Naive thymus-derived CD4-positive, alpha-beta T cell (primary cell): ENCODE measurements at regions not wholly inside any gene's neighbourhood (a gene's known extent, or its start where the extent isn't known, plus 50 kb on each side); places are given as distances from the start of the nearest gene placed in this dataset.
"Not testable (repeated sequence)": the region's sequence is repeated elsewhere in the genome, so short reads cannot be mapped to it uniquely, and the experiment has no call there.

Experiments
- ATAC-seq: fragments of 150-1000 bp; cut with Tn5 transposase; 2 replicates; pipeline ENCODE4 v1.10.0; 2021; ENCODE audit warnings: mild to moderate bottlenecking, moderate library complexity
- CTCF ChIA-PET: fragments of 350-600 bp; sonication (Branson Sonifier 250); formaldehyde crosslinking; loops from one replicate; lab custom pipeline; 2021; ENCODE audit warnings: antibody characterized with exemption; lab: Charles Lee
- POLR2A ChIA-PET: fragments of 350-600 bp; sonication (Branson Sonifier 250); formaldehyde crosslinking; loops from one replicate; lab custom pipeline; 2021; ENCODE audit warnings: antibody characterized with exemption, inconsistent platforms; lab: Charles Lee
- DNase-seq, 9 donors: peaks; one replicate each; pipeline versions ENCODE4 v3.0.0 to v3.0.0-alpha.2; 2020 to 2022; ENCODE audit warnings: mixed read lengths in 1 of 9
- H3K27ac ChIP-seq: one replicate; pipeline ENCODE4 v1.7.0; 2013; ENCODE audit warnings: mild to moderate bottlenecking, low read depth, low read length, moderate library complexity
- H3K27me3 ChIP-seq, 2 donors: one replicate each; pipeline ENCODE4 v1.7.0; 2013; ENCODE audit warnings: low read length in 2 of 2, mild to moderate bottlenecking in 2 of 2, moderate library complexity in 2 of 2; ENCODE audit not compliant: control insufficient read depth in 2 of 2, insufficient read depth in 2 of 2
- H3K36me3 ChIP-seq, 3 experiments: 1 replicate in 2 of 3; 2 replicates in 1 of 3; pipeline ENCODE4 v1.7.0; 2013; ENCODE audit warnings: low read length in 3 of 3, mild to moderate bottlenecking in 3 of 3, moderate library complexity in 1 of 3; ENCODE audit not compliant: insufficient read depth in 3 of 3, control insufficient read depth in 2 of 3
- H3K4me1 ChIP-seq, 2 donors: one replicate each; pipeline ENCODE4 v1.7.0; 2013; ENCODE audit warnings: low read length in 2 of 2, mild to moderate bottlenecking in 2 of 2, moderate library complexity in 1 of 2; ENCODE audit not compliant: control insufficient read depth in 2 of 2, insufficient read depth in 2 of 2
- H3K4me3 ChIP-seq: 2 replicates; pipeline ENCODE4 v1.7.0; 2013; ENCODE audit warnings: mild to moderate bottlenecking, low read length
- H3K9me3 ChIP-seq, 3 experiments: 1 replicate in 2 of 3; 2 replicates in 1 of 3; pipeline ENCODE4 v1.7.0; 2013; ENCODE audit warnings: low read length in 3 of 3; ENCODE audit not compliant: control insufficient read depth in 2 of 3
- H3K27ac Mint-ChIP-seq, 9 donors: one replicate each; pipeline ENCODE4 v1.8.0; 2020 to 2022; ENCODE audit warnings: mixed read lengths in 9 of 9, mild to moderate bottlenecking in 8 of 9, moderate library complexity in 5 of 9, inconsistent platforms in 2 of 9
- H3K27me3 Mint-ChIP-seq, 5 donors: one replicate each; pipeline ENCODE4 v1.8.0; 2021 to 2022; ENCODE audit warnings: mixed read lengths in 5 of 5, mild to moderate bottlenecking in 1 of 5
- H3K36me3 Mint-ChIP-seq, 5 donors: one replicate each; pipeline ENCODE4 v1.8.0; 2020 to 2022; ENCODE audit warnings: mixed read lengths in 5 of 5, mild to moderate bottlenecking in 3 of 5, inconsistent platforms in 1 of 5
- H3K4me1 Mint-ChIP-seq, 7 donors: one replicate each; pipeline ENCODE4 v1.8.0; 2020 to 2022; ENCODE audit warnings: mixed read lengths in 7 of 7, mild to moderate bottlenecking in 3 of 7, inconsistent platforms in 1 of 7
- H3K4me3 Mint-ChIP-seq, 10 donors: one replicate each; pipeline ENCODE4 v1.8.0; 2020 to 2022; ENCODE audit warnings: mild to moderate bottlenecking in 10 of 10, mixed read lengths in 10 of 10, moderate library complexity in 6 of 10, inconsistent platforms in 2 of 10
- H3K9me3 Mint-ChIP-seq, 11 donors: one replicate each; pipeline ENCODE4 v1.8.0; 2020 to 2022; ENCODE audit warnings: mixed read lengths in 11 of 11, mild to moderate bottlenecking in 4 of 11, inconsistent platforms in 1 of 11, moderate library complexity in 1 of 11
- intact Hi-C, 2 donors: fragments of 100-400 bp; cut with micrococcal nuclease; formaldehyde crosslinking; loops; one replicate each; pipeline ENCODE4 v1.15.1; 2023

DNA sequence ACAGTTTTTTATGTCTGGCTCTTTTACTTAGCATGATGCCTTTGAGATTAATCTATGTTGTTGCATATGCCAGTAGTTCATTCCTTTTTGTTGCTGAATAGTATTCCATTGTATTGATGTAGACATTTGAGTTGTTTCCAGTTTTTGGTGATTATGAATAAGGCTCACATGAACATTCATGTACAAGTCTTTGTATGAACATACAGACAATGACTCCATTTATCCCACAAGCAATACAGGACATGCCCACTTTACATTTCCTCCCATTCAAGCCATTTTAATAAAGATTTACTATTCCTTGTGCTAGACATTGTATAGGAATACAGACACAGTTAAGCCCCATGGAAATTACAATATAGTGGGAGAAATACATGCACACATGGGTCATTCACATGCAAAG lies 118.0 kb downstream of the TRIM43 start:
- Mint-ChIP-seq H3K9me3 (peaks cover 0 to 5% (median 0%) of the 10 kb centered on the region in 11 donors), H3K27ac (no peak overlapping the region), H3K4me1 (peaks cover 0 to 7% (median 0%) of the 10 kb centered on the region in 7 donors), H3K36me3 (peaks cover 0 to 5% (median 0%) of the 10 kb centered on the region in 5 donors), H3K4me3 (no peak overlapping the region), H3K27me3 (peaks cover 0 to 14% (median 4%) of the 10 kb centered on the region in 5 donors)
- Histone ChIP-seq H3K9me3 (no peaks in the 10 kb centered on the region), H3K27ac (no peak overlapping the region), H3K4me1 (no peaks in the 10 kb centered on the region), H3K36me3 (no peaks in the 10 kb centered on the region), H3K4me3 (no peak overlapping the region), H3K27me3 (no peaks in the 10 kb centered on the region)
- DNase-seq (no peak), ATAC-seq (no peak)
- intact Hi-C loops, result no loop called here
- ChIA-PET CTCF (no interaction called here), POLR2A (no interaction called here)

DNA sequence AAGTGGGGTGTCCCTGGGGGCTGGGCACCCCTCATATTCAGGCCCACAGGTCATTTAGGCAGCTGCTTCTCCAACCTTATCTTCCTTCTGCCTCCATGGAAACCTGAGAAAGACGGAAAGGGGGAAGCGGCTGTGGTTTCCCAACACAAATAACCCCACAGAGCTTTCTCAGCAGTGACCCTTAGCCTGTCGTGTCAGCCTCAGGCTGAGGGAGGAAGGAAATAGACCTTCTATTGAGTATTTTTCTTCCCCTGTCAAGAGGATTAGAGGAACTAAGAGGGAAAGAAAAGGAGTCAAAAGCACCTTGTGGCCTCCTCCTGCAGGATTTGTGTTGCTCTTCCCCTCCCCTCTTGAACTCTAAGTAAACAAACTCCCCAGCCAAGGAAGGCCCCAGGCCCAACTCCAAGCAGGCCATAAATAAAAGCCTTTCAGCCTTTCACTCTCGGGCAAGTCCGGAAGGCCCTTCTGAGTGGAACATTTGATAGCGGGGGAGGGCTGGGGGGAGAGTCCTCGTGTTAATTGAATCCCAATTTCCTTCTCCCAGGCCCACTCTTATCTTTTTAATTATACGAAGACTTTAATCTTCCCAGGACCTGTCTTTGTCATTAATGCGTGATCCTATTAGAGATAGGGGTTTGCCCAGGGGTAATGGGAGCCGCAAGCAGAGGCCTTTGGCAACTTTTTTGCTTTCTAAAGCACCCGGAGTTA lies 121.8 kb downstream of the TRIM43 start:
- DNase-seq, H3K9me3 ChIP-seq, H3K27me3 ChIP-seq, POLR2A ChIA-PET, CTCF ChIA-PET, H3K36me3 ChIP-seq, H3K4me3 ChIP-seq, H3K9me3 Mint-ChIP-seq, H3K4me3 Mint-ChIP-seq, H3K27ac Mint-ChIP-seq, H3K4me1 Mint-ChIP-seq, intact Hi-C loops, H3K4me1 ChIP-seq, H3K36me3 Mint-ChIP-seq, H3K27ac ChIP-seq, ATAC-seq: not testable (repeated sequence)
- H3K27me3 Mint-ChIP-seq, result peaks cover 0 to 14% (median 4%) of the 10 kb centered on the region in 5 donors

DNA sequence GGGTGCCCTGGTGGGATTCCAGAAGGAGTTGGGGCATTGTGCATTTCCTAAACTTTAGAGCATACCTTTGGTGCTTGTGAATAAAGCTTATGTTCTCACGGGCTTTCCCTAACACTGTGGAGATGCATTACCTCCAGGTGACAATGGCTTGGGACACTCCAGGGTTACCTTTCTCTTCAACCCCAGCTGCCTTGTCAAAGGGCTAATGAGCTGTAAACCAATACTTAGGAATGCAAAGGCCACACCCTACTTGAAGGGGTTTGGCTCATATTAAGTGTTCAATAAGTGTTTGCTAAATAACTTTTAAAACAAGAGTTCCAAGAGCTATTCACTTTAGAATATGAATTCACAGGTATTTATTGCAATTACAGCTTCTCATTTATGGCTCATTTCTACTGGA lies 122.6 kb downstream of the TRIM43 start:
- H3K4me3 Mint-ChIP-seq, H3K4me3 ChIP-seq, H3K27ac Mint-ChIP-seq, H3K36me3 ChIP-seq, DNase-seq, H3K27me3 Mint-ChIP-seq, H3K36me3 Mint-ChIP-seq, H3K9me3 Mint-ChIP-seq, H3K9me3 ChIP-seq, H3K4me1 ChIP-seq, POLR2A ChIA-PET, H3K27ac ChIP-seq, intact Hi-C loops, H3K4me1 Mint-ChIP-seq, ATAC-seq, H3K27me3 ChIP-seq: not testable (repeated sequence)
- CTCF ChIA-PET, result interaction anchor here (0.8 kb wide), 1 partner anchor 325 kb away, joined by 4 read pairs; no protein-coding TSS in a partner anchor

GRCh38 chr2:95719473-95720060 lies 127.8 kb downstream of the TRIM43 start:
- DNase-seq, result no peak
- CTCF ChIA-PET, result no interaction called here
- Mint-ChIP-seq H3K27me3 (peaks cover 0 to 3% (median 0%) of the 10 kb centered on the region in 5 donors), H3K4me1 (peaks cover 0 to 2% (median 0%) of the 10 kb centered on the region in 7 donors), H3K27ac (no peak overlapping the region), H3K4me3 (no peak overlapping the region), H3K9me3 (no peaks in the 10 kb centered on the region), H3K36me3 (no peaks in the 10 kb centered on the region)
- ATAC-seq, result no peak
- Histone ChIP-seq H3K36me3 (no peaks in the 10 kb centered on the region), H3K27ac (no peak overlapping the region), H3K4me3 (no peak overlapping the region), H3K4me1 (no peaks in the 10 kb centered on the region), H3K27me3 (no peaks in the 10 kb centered on the region), H3K9me3 (no peaks in the 10 kb centered on the region)
- POLR2A ChIA-PET, result no interaction called here
- intact Hi-C loops, result no loop called here

- Histone ChIP-seq H3K27me3 (no peaks in the 10 kb centered on the region), H3K27ac (no peak overlapping the region), H3K4me3 (no peak overlapping the region), H3K9me3 (no peaks in the 10 kb centered on the region), H3K36me3 (no peaks in the 10 kb centered on the region), H3K4me1 (no peaks in the 10 kb centered on the region)
- DNase-seq, result no peak
- Mint-ChIP-seq H3K27ac (no peak overlapping the region), H3K36me3 (no peaks in the 10 kb centered on the region), H3K4me3 (no peak overlapping the region), H3K4me1 (peaks cover 0 to 2% (median 0%) of the 10 kb centered on the region in 7 donors), H3K9me3 (no peaks in the 10 kb centered on the region), H3K27me3 (peaks cover 0 to 3% (median 0%) of the 10 kb centered on the region in 5 donors)
- ChIA-PET POLR2A (no interaction called here), CTCF (no interaction called here)
- no peak for ATAC-seq
- intact Hi-C loops, result no loop called here
These were observed 129.9 kb downstream of the TRIM43 start for GRCh38 chr2:95721726-95722125.

DNA sequence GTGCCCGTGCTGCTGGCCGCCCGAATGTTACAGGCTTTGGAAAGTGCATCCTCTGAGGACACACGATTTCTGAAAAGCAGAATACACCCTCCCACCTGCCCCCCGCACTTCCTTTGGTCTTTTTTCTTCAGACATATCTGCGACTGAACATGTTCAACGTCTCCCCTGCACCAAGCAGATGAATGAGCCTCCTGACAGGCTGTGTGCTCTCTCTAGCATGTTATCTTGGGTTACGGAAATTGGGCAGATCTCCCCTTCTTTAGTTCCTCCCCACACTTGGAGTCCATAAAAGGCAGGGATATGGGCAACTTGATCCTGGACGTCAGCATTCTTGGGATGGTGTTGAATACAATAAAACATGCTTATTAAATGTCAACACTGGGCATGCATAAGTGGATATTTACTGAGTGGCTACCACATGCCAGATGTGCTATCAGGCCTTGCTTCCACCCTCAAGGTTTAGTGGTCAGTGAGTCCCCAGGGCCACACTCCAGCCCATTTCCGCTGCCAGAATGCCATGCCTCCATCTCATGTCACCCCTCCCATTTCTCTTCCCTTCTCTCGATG lies 130.4 kb downstream of the TRIM43 start:
- Histone ChIP-seq H3K27me3 (no peaks in the 10 kb centered on the region), H3K4me3 (no peak overlapping the region), H3K27ac (no peak overlapping the region), H3K36me3 (no peaks in the 10 kb centered on the region), H3K9me3 (no peaks in the 10 kb centered on the region), H3K4me1 (no peaks in the 10 kb centered on the region)
- Mint-ChIP-seq H3K4me1 (peaks cover 0 to 2% (median 0%) of the 10 kb centered on the region in 7 donors), H3K36me3 (no peaks in the 10 kb centered on the region), H3K27ac (no peak overlapping the region), H3K4me3 (no peak overlapping the region), H3K27me3 (peaks cover 0 to 5% (median 0%) of the 10 kb centered on the region in 5 donors), H3K9me3 (no peaks in the 10 kb centered on the region)
- intact Hi-C loops, result no loop called here
- ATAC-seq, result no peak
- no peak for DNase-seq
- CTCF ChIA-PET, result no interaction called here
- POLR2A ChIA-PET, result no interaction called here
